ENCODE measurements at regions not wholly inside any gene's neighbourhood (a gene's known extent, or its start where the extent isn't known, plus 50 kb on each side); places are given as distances from the start of the nearest gene placed in this dataset.

DNA sequence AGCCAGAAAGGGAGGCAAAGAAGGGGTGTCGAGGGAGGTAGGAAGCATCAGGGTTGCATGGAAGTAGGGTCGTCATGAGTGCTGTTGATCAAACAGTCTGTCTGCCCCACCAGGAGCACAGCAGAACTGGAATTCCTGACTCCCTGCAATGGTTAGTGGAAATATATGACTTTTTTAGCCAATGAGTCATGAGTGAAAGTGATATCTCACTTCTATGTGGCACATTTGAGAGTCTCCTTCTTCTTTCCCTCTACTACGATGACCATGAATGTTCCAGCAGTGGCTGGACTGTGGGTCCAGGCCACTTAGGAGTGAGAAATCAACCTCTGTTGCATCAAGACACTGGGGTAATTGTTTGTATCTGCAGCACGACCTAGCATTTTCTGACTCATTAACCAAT, 199.5 kb downstream of the TTC32 start:
- no peaks in the 10 kb centered on the region for H3K4me1 ChIP-seq
- DNase-seq = no peak
- H3K9me3 ChIP-seq = peaks cover 0 to 10% (median 5%) of the 10 kb centered on the region in 8 donors
- H3K4me3 ChIP-seq = no peak overlapping the region
- H3K27ac ChIP-seq = no peak overlapping the region
- H3K36me3 ChIP-seq = no peaks in the 10 kb centered on the region
- 71 to 90% (median 77%) methylated on average over 4 of the region's 4 CpGs for WGBS, 5 donors
- no peaks in the 10 kb centered on the region for H3K27me3 ChIP-seq (replicated peaks in 1 of 7)
- TF ChIP-seq POLR2A (IDR thresholded peaks at IDR 0.05) = no peak
- TF ChIP-seq POLR2AphosphoS5 (IDR thresholded peaks at IDR 0.05) = no peak
- no peak for TF ChIP-seq CTCF (IDR thresholded peaks at IDR 0.05 in 8 of 11, conservative IDR thresholded peaks at IDR 0.05 in 3 of 11)
- intact Hi-C loops (cut with DNase I; ENCODE audit: low total_unique reads) = no loop called here

- Histone ChIP-seq H3K36me3 (no peaks in the 10 kb centered on the region), H3K27me3 (replicated peaks in 1 of 7) (no peaks in the 10 kb centered on the region), H3K4me1 (no peaks in the 10 kb centered on the region), H3K9me3 (peaks cover 0 to 23% (median 11%) of the 10 kb centered on the region in 8 donors), H3K4me3 (no peak overlapping the region), H3K27ac (no peak overlapping the region)
- TF ChIP-seq POLR2AphosphoS5 (IDR thresholded peaks at IDR 0.05) = no peak
- no peak for TF ChIP-seq CTCF (IDR thresholded peaks at IDR 0.05 in 8 of 11, conservative IDR thresholded peaks at IDR 0.05 in 3 of 11)
- TF ChIP-seq POLR2A (IDR thresholded peaks at IDR 0.05) = no peak
- no peak for DNase-seq
- 75 to 89% (median 87%) methylated on average over 8 to 10 of the region's 10 CpGs for WGBS, 5 donors
- intact Hi-C loops (cut with DNase I; ENCODE audit: low total_unique reads) = no loop called here
Measured at GRCh38 chr2:19700861-19701585, 200.8 kb downstream of the TTC32 start.

DNA sequence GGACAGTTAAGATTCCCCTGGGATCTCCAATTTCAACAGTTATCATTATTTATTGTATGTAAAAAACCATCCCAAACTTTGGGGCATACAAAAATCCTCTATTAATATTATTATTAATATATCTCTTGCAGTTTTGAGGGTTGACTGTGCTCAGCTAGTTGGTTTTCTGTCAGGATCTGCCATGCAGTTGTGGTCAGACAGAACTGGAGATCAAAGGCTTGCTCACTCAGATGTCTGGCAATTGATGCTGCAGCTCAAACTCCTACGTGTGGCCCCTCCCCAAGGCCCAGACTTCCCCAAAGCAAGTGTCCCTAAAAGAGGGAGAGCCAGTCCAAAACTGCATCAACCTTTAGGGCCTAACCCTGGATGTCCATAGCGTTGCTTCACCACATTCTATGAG, 204.7 kb downstream of the TTC32 start:
- intact Hi-C loops (cut with DNase I; ENCODE audit: low total_unique reads) = no loop called here
- no peak for DNase-seq
- Histone ChIP-seq H3K9me3 (peaks cover 0 to 23% (median 11%) of the 10 kb centered on the region in 8 donors), H3K4me3 (no peak overlapping the region), H3K4me1 (no peaks in the 10 kb centered on the region), H3K27ac (no peak overlapping the region), H3K36me3 (no peaks in the 10 kb centered on the region), H3K27me3 (replicated peaks in 1 of 7) (no peaks in the 10 kb centered on the region)
- 70 to 82% (median 75%) methylated on average over 2 of the region's 2 CpGs for WGBS, 5 donors
- TF ChIP-seq CTCF (IDR thresholded peaks at IDR 0.05 in 8 of 11, conservative IDR thresholded peaks at IDR 0.05 in 3 of 11) (no peak), POLR2A (IDR thresholded peaks at IDR 0.05) (no peak), POLR2AphosphoS5 (IDR thresholded peaks at IDR 0.05) (no peak)

DNA sequence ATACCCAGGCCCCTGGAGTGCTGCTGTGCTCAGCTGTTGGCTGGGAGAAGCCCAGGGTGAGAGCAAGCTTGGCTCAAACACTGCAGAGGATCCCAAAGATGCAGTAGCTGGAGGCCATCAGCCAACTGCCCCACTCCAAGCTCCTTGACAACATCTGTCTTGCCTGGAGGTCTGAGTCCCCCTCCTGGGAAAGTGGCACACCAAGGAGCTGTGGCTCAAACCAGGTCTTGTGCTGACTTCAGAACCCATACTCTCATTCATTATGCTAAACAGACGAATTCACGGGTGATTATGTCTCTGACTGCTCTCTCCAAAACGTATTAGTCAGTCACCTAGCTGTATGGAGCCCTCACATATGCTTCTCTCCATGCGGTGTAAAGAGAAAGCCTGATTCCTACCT, 206.1 kb downstream of the TTC32 start:
- Histone ChIP-seq H3K27ac (no peak overlapping the region), H3K4me1 (no peaks in the 10 kb centered on the region), H3K27me3 (replicated peaks in 1 of 7) (no peaks in the 10 kb centered on the region), H3K9me3 (peaks cover 0 to 23% (median 11%) of the 10 kb centered on the region in 8 donors), H3K4me3 (no peak overlapping the region), H3K36me3 (no peaks in the 10 kb centered on the region)
- DNase-seq = no peak
- WGBS, 5 donors = 52 to 76% (median 64%) methylated on average over 4 of the region's 4 CpGs
- intact Hi-C loops (cut with DNase I; ENCODE audit: low total_unique reads) = no loop called here
- TF ChIP-seq CTCF (IDR thresholded peaks at IDR 0.05 in 8 of 11, conservative IDR thresholded peaks at IDR 0.05 in 3 of 11) (no peak), POLR2A (IDR thresholded peaks at IDR 0.05) (no peak), POLR2AphosphoS5 (IDR thresholded peaks at IDR 0.05) (no peak)
